ENCODE measurements at regions not wholly inside any gene's neighbourhood (a gene's known extent, or its start where the extent isn't known, plus 50 kb on each side); places are given as distances from the start of the nearest gene placed in this dataset.

- DNase-seq: no peak
- no peaks in the 10 kb centered on the region for H3K27me3 ChIP-seq
- no peak for TF ChIP-seq CTCF (IDR thresholded peaks at IDR 0.05)
- TF ChIP-seq EP300 (IDR thresholded peaks at IDR 0.05): no peak
- no peak for TF ChIP-seq POLR2A (IDR thresholded peaks at IDR 0.05)
- WGBS, 3 donors: 87 to 94% (median 93%) methylated on average over 4 of the region's 4 CpGs
- H3K9me3 ChIP-seq: no peaks in the 10 kb centered on the region
- H3K36me3 ChIP-seq: no peaks in the 10 kb centered on the region
- H3K4me1 ChIP-seq (ENCODE audit: insufficient read depth): no peaks in the 10 kb centered on the region
- H3K4me3 ChIP-seq: no peak overlapping the region
- H3K27ac ChIP-seq: no peak overlapping the region
- intact Hi-C loops (cut with DNase I): no loop called here
Measured at GRCh38 chr13:74017301-74018061, 116.7 kb downstream of the KLF12 start.

- H3K9me3 ChIP-seq: no peaks in the 10 kb centered on the region
- TF ChIP-seq EP300 (IDR thresholded peaks at IDR 0.05) (no peak), CTCF (IDR thresholded peaks at IDR 0.05) (no peak), POLR2A (IDR thresholded peaks at IDR 0.05) (no peak)
- intact Hi-C loops (cut with DNase I): no loop called here
- no peak overlapping the region for H3K27ac ChIP-seq
- H3K4me3 ChIP-seq: no peak overlapping the region
- H3K36me3 ChIP-seq: no peaks in the 10 kb centered on the region
- no peak for DNase-seq
- 81 to 90% (median 89%) methylated on average over 4 of the region's 4 CpGs for WGBS, 3 donors
- H3K4me1 ChIP-seq (ENCODE audit: insufficient read depth): no peaks in the 10 kb centered on the region
- no peaks in the 10 kb centered on the region for H3K27me3 ChIP-seq
Measured at GRCh38 chr13:74015137-74015536, 119.1 kb downstream of the KLF12 start.

DNA sequence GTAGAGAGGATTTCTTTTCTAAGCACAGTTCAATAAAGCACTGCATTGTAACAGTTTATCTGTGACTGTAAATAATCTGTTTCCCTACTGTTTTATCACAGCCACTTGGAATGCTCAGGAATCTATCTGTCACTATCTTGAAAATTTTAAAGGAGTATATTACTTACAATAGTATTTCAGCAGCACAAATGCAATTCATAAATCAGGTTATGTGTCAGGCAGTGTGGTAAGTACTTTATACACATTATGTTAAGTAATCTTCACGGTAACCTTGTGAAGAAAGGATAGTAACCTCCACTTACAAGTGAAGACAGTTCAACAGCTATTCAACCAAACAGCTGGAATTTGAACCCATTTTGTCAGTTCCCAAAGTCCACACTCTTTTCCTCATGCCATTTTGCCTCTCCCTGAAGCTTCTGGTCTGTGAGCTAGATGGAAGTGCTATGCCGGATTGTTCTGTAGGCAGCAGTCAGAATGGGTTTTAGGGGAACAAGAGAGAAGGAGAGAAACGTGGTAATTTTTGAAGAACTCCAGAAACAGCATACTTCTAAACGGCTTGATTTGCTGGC lies 125.0 kb downstream of the KLF12 start:
- TF ChIP-seq POLR2A (IDR thresholded peaks at IDR 0.05): no peak
- no peak for TF ChIP-seq EP300 (IDR thresholded peaks at IDR 0.05)
- no peak for TF ChIP-seq CTCF (IDR thresholded peaks at IDR 0.05)
- DNase-seq: no peak
- intact Hi-C loops (cut with DNase I): no loop called here
- Histone ChIP-seq H3K27me3 (no peaks in the 10 kb centered on the region), H3K4me3 (no peak overlapping the region), H3K9me3 (no peaks in the 10 kb centered on the region), H3K27ac (no peak overlapping the region), H3K4me1 (ENCODE audit: insufficient read depth) (peaks cover 1% of the 10 kb centered on the region), H3K36me3 (no peaks in the 10 kb centered on the region)
- WGBS, 3 donors: 90 to 94% (median 91%) methylated on average over 4 of the region's 4 CpGs

DNA sequence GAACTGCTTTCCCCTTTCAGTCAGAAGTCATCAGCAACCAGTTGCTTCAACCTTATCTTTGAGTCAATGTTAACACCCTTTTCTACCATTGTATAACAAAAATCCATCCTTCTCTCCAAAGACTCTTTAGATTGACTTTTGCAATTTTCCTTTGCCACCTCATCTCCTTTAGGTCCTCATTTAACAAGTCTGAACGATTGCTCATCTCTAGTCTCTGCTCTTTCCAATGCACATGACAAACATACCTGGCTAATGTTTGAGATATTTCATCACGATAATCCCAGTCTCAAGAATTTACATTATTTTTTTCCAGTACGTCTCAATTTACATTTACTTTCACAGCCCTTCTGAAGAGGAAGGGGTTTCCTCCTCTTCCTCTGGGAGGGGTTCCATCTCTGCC lies 127.5 kb downstream of the KLF12 start:
- TF ChIP-seq EP300 (IDR thresholded peaks at IDR 0.05) (no peak), CTCF (IDR thresholded peaks at IDR 0.05) (no peak), POLR2A (IDR thresholded peaks at IDR 0.05) (no peak)
- 92 to 96% (median 96%) methylated on average over 3 of the region's 3 CpGs for WGBS, 3 donors
- Histone ChIP-seq H3K27me3 (no peaks in the 10 kb centered on the region), H3K36me3 (no peaks in the 10 kb centered on the region), H3K27ac (no peak overlapping the region), H3K9me3 (no peaks in the 10 kb centered on the region), H3K4me1 (ENCODE audit: insufficient read depth) (peaks cover 1% of the 10 kb centered on the region), H3K4me3 (no peak overlapping the region)
- intact Hi-C loops (cut with DNase I): no loop called here
- no peak for DNase-seq

Measured in ovary (tissue), 7 donors.